NCI-H526 treated with DMSO at 0.1 percent for 48 hours (cell line): ENCODE measurements at regions not wholly inside any gene's neighbourhood (a gene's known extent, or its start where the extent isn't known, plus 50 kb on each side); places are given as distances from the start of the nearest gene placed in this dataset.
"Not testable (repeated sequence)": the region's sequence is repeated elsewhere in the genome, so short reads cannot be mapped to it uniquely, and the experiment has no call there.

Experiments
- DNase-seq: peaks from one replicate; lab custom pipeline; 2025; lab: John Stamatoyannopoulos, UW

- no peak for DNase-seq
Measured at GRCh38 chr14:103186909-103187586, 63.8 kb downstream of the TNFAIP2 start.

- DNase-seq: no peak
Measured at GRCh38 chr14:103187911-103188310, 64.7 kb downstream of the TNFAIP2 start.

GRCh38 chr14:103188810-103189480, 65.7 kb downstream of the TNFAIP2 start:
- DNase-seq: no peak

GRCh38 chr14:103189481-103190470, 66.5 kb downstream of the TNFAIP2 start:
- no peak for DNase-seq

GRCh38 chr14:103190741-103191140, 67.5 kb downstream of the TNFAIP2 start:
- DNase-seq: no peak

GRCh38 chr14:103191844-103192243, 68.6 kb downstream of the TNFAIP2 start:
- DNase-seq: no peak

GRCh38 chr14:103192246-103192840, 69.1 kb downstream of the TNFAIP2 start:
- DNase-seq: no peak

- DNase-seq: not testable (repeated sequence)
Measured at GRCh38 chr14:103192861-103193260, 69.6 kb downstream of the TNFAIP2 start.

- DNase-seq: not testable (repeated sequence)
Measured at GRCh38 chr14:103193491-103193890, 70.2 kb downstream of the TNFAIP2 start.

GRCh38 chr14:103194256-103195045, 71.2 kb downstream of the TNFAIP2 start:
- DNase-seq: no peak

- DNase-seq: no peak
Measured at GRCh38 chr14:103195828-103196615, 72.8 kb downstream of the TNFAIP2 start.

GRCh38 chr14:103196716-103197115, 73.5 kb downstream of the TNFAIP2 start:
- DNase-seq: no peak

GRCh38 chr14:103198131-103199105, 75.2 kb downstream of the TNFAIP2 start:
- DNase-seq: no peak

- DNase-seq: no peak
Measured at GRCh38 chr14:103199124-103199523, 75.9 kb downstream of the TNFAIP2 start.

GRCh38 chr14:103201801-103202200, 78.5 kb downstream of the TNFAIP2 start:
- DNase-seq: no peak

GRCh38 chr14:103204852-103205540, 81.7 kb downstream of the TNFAIP2 start:
- DNase-seq: no peak

- DNase-seq: no peak
Measured at GRCh38 chr14:103205541-103205906, 82.3 kb downstream of the TNFAIP2 start.

GRCh38 chr14:103206023-103206481, 82.8 kb downstream of the TNFAIP2 start:
- DNase-seq: no peak
